AG09309 (cell line): ENCODE measurements at regions not wholly inside any gene's neighbourhood (a gene's known extent, or its start where the extent isn't known, plus 50 kb on each side); places are given as distances from the start of the nearest gene placed in this dataset.

Source experiments
- DNase-seq: peaks from one replicate; pipeline ENCODE4 v3.0.0-alpha.2; 2010; ENCODE audit warnings: low read depth
- H3K4me3 ChIP-seq: 2 replicates; pipeline ENCODE4 v1.5.1; 2011; ENCODE audit warnings: mild to moderate bottlenecking, low read depth, low read length, moderate library complexity; ENCODE audit not compliant: control insufficient read depth
- TF ChIP-seq, protein P1 (sequence below): IDR thresholded peaks from 2 replicates; pipeline ENCODE4 v1.5.1; 2011; ENCODE audit warnings: mild to moderate bottlenecking, low read depth, low read length, inconsistent platforms; ENCODE audit not compliant: insufficient read depth, control insufficient read depth; ENCODE audit errors: missing control alignments

GRCh38 chr18:25896956-25897355, 193.5 kb downstream of the SS18 start:
- TF ChIP-seq, protein P1, sequence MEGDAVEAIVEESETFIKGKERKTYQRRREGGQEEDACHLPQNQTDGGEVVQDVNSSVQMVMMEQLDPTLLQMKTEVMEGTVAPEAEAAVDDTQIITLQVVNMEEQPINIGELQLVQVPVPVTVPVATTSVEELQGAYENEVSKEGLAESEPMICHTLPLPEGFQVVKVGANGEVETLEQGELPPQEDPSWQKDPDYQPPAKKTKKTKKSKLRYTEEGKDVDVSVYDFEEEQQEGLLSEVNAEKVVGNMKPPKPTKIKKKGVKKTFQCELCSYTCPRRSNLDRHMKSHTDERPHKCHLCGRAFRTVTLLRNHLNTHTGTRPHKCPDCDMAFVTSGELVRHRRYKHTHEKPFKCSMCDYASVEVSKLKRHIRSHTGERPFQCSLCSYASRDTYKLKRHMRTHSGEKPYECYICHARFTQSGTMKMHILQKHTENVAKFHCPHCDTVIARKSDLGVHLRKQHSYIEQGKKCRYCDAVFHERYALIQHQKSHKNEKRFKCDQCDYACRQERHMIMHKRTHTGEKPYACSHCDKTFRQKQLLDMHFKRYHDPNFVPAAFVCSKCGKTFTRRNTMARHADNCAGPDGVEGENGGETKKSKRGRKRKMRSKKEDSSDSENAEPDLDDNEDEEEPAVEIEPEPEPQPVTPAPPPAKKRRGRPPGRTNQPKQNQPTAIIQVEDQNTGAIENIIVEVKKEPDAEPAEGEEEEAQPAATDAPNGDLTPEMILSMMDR, result no peak
- no peak overlapping the region for H3K4me3 ChIP-seq
- DNase-seq, result no peak

DNA sequence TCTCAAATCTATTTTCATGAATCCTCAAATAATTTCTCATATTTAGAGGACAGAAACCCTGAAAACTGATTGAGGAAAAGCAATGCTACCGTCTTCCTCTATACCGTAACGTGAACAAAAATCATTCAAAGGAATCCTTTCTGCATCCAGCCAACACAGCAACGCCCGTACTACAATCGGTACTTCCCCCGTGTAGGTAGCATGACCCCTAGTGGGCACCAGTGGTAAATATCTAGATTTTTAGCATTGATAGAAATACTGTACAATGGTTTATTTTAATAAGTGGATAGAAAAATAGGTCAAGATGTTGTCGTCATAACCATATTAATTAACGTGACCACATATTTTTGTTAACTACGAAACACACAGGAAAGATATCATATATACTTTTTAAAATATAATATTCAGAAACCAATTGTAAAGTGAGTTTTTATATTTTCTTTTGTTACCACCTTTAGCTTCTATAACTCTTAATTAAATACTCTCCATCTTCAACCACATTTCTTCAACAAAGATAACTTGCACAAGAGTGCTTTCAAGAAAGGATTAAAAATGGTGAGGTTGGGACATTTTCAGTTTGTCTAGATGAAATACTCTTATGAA, 194.1 kb downstream of the SS18 start:
- no peak overlapping the region for H3K4me3 ChIP-seq
- TF ChIP-seq, protein P1, result peak; percentile 84
- peak; percentile 21 for DNase-seq

GRCh38 chr18:25895518-25895917, 194.9 kb downstream of the SS18 start:
- DNase-seq, result no peak
- H3K4me3 ChIP-seq, result no peak overlapping the region
- TF ChIP-seq, protein P1, result no peak

GRCh38 chr18:25886283-25886682, 204.1 kb downstream of the SS18 start:
- TF ChIP-seq, protein P1, result no peak

DNA sequence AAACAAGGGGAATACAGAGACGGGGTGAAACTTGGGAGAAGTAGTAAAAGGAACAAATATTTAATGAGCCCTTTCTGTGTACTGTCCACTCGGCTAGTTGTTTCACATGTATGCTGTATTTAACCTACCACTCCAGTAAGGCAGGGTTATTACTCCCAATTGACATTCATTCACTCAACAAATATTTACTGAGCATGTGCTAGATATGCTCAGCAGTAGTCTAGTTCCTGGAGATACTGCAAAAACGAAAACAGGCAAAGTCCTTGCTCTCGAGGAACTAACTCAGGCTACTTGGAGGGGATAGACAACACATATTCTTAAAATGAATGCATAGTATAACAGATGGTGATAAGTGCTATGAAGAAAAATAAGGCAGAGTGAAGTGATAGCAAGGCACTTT, 207.3 kb downstream of the SS18 start:
- TF ChIP-seq, protein P1, result no peak
- DNase-seq, result no peak
- no peak overlapping the region for H3K4me3 ChIP-seq

More at GRCh38 chr18:25886283-25886682, 204.1 kb downstream of the SS18 start:
- DNase-seq, result no peak
- H3K4me3 ChIP-seq, result no peak overlapping the region

- no peak overlapping the region for H3K4me3 ChIP-seq
- DNase-seq, result no peak
- TF ChIP-seq, protein P1, result no peak
Measured at GRCh38 chr18:25881149-25881548, 209.3 kb downstream of the SS18 start.
